ENCODE measurements at regions not wholly inside any gene's neighbourhood (a gene's known extent, or its start where the extent isn't known, plus 50 kb on each side); places are given as distances from the start of the nearest gene placed in this dataset.

GRCh38 chr4:66506985-66507384 is 836.7 kb upstream of the EPHA5 start:
- no peak for TF ChIP-seq YY1 (IDR thresholded peaks at IDR 0.05; ENCODE audit: insufficient read depth, insufficient read length)
- TF ChIP-seq SUZ12 (IDR thresholded peaks at IDR 0.05; ENCODE audit: extremely low read depth, insufficient read depth, insufficient read length) = no peak
- no peak for TF ChIP-seq ZNF274 (IDR thresholded peaks at IDR 0.05; ENCODE audit: low read depth, low read length)

Measured in NT2/D1 (cell line).